AG04450 (cell line): ENCODE measurements at regions not wholly inside any gene's neighbourhood (a gene's known extent, or its start where the extent isn't known, plus 50 kb on each side); places are given as distances from the start of the nearest gene placed in this dataset.

Experiments
- CTCF ChIA-PET: fragments of 300-600, 350-600 bp; formaldehyde crosslinking; extraction: SDS; loops from one replicate; lab custom pipeline; 2022; ENCODE audit warnings: antibody characterized with exemption, inconsistent platforms; lab: Charles Lee
- POLR2A ChIA-PET: fragments of 350-600 bp; formaldehyde crosslinking; extraction: SDS; loops from one replicate; lab custom pipeline; 2021; ENCODE audit warnings: antibody characterized with exemption, inconsistent platforms; lab: Yijun Ruan, JAX
- DNase-seq: peaks from one replicate; pipeline ENCODE4 v3.0.0-alpha.2; 2011; ENCODE audit warnings: low read depth, low spot score
- H3K27ac ChIP-seq: one replicate; pipeline ENCODE4 v1.5.1; 2012; ENCODE audit warnings: low read depth, low read length, control low read depth
- H3K27me3 ChIP-seq: one replicate; pipeline ENCODE4 v1.6.0; 2012; ENCODE audit warnings: low read length; ENCODE audit not compliant: control insufficient read depth, insufficient read depth
- H3K4me3 ChIP-seq: 2 replicates; pipeline ENCODE4 v1.5.1; 2011; ENCODE audit warnings: mild to moderate bottlenecking, low read depth, low read length, control low read depth
- H3K9me3 ChIP-seq: 2 replicates; pipeline ENCODE4 v1.5.1; 2012; ENCODE audit warnings: low read length; ENCODE audit not compliant: control insufficient read depth, insufficient read depth
- CTCF ChIP-seq: IDR thresholded peaks from 2 replicates; pipeline ENCODE4 v1.5.1; 2011; ENCODE audit warnings: low read depth, low read length, control low read depth, inconsistent platforms

GRCh38 chr10:130900441-130901160 is 410.9 kb downstream of the TCERG1L start:
- no peak overlapping the region for H3K4me3 ChIP-seq
- CTCF ChIA-PET, result no interaction called here
- POLR2A ChIA-PET, result no interaction called here

DNA sequence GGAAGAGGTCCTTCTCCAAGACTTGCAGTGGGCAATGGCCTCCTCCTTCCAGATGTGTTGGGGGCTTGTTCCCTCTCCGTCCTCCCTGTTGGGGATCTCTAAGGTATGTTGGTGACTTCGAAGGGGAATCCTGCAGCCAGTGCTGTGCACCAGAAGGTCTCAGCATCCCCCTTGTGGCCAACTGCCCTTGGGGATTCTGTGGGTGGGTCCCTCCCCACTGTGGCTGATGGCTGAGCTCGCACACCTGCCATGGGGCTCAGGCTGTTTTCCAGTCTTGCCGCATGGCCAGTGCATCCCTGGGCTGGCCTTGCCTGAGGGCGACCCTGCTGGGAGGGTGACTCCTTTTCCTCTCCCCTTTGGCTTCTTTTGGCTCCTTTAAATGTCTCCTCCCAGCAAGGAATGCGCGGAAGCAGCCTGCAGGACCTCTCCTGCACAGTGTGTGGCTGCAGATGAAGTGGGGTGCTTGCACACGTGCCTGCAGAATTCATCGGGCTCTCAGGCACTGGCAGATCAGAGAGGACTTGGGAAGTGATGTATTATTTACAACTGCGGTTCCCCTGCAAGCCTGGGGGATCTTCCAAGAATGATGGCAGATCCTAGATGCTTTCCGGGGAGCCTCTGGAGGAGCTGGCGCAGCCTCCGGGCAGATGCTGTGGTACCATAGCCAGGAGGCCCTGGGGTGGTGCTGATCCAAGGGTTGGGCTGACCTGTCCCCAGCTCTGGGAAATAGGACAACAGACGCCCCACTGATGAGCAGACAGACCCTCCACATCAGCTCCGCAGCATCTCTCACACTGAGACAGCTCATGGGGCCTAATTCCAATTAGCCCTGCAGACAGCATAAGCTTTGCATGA is 410.0 kb downstream of the TCERG1L start:
- ChIA-PET CTCF (no interaction called here), POLR2A (no interaction called here)
- H3K9me3 ChIP-seq, result peaks cover 83% of the 10 kb centered on the region
- H3K27ac ChIP-seq, result no peak overlapping the region
- H3K4me3 ChIP-seq, result no peak overlapping the region
- no peaks in the 10 kb centered on the region for H3K27me3 ChIP-seq
- no peak for DNase-seq
- no peak for TF ChIP-seq CTCF

More at GRCh38 chr10:130900441-130901160, 410.9 kb downstream of the TCERG1L start:
- Histone ChIP-seq H3K27me3 (no peaks in the 10 kb centered on the region), H3K9me3 (peaks cover 85% of the 10 kb centered on the region), H3K27ac (no peak overlapping the region)
- no peak for DNase-seq
- no peak for TF ChIP-seq CTCF

GRCh38 chr10:130902471-130902870 is 409.1 kb downstream of the TCERG1L start:
- H3K27me3 ChIP-seq, result no peaks in the 10 kb centered on the region
- peaks cover 90% of the 10 kb centered on the region for H3K9me3 ChIP-seq
- no peak for DNase-seq
- no peak for TF ChIP-seq CTCF
- POLR2A ChIA-PET, result no interaction called here
- H3K27ac ChIP-seq, result no peak overlapping the region
- CTCF ChIA-PET, result no interaction called here
- H3K4me3 ChIP-seq, result no peak overlapping the region

DNA sequence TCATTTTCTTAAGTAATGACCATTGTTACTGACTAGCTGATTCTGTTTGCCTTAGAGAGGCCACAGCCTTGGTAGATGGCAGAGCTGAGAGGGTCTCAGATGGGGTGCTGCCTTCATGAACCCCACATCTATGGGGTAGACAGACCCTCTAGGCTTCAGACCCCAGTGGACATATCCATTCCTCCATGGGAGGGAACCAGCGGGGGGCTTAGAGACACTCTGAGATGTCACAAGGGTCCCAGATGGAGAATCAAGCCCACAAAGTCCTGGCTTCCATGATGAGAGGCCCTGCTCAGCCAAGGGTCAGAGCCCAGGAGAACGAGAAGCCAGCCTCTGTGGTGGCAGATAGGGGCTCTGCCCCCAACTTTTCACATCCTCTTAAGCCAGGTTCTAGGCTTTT is 408.6 kb downstream of the TCERG1L start:
- CTCF ChIA-PET, result no interaction called here

More for the DNA sequence above, 408.6 kb downstream of the TCERG1L start:
- Histone ChIP-seq H3K4me3 (no peak overlapping the region), H3K27me3 (no peaks in the 10 kb centered on the region), H3K9me3 (peaks cover 90% of the 10 kb centered on the region), H3K27ac (no peak overlapping the region)
- no peak for DNase-seq
- TF ChIP-seq CTCF, result no peak
- POLR2A ChIA-PET, result no interaction called here
